Calu3 (cell line): ENCODE measurements at regions not wholly inside any gene's neighbourhood (a gene's known extent, or its start where the extent isn't known, plus 50 kb on each side); places are given as distances from the start of the nearest gene placed in this dataset.

Experiments
- BruUV-seq: library from RNA; stranded (reverse); fragments of 400-500 nt; replicated peaks from 2 replicates; lab custom pipeline; 2021; lab: Mats Ljungman, UMichigan
- CTCF ChIA-PET: fragments of 300-600 bp; sonication (Branson Sonifier 250); formaldehyde crosslinking; loops from one replicate; lab custom pipeline; 2022; ENCODE audit warnings: antibody characterized with exemption; lab: Charles Lee
- DNase-seq: peaks from one replicate; pipeline ENCODE4 v3.0.0; 2022
- H3K27ac Mint-ChIP-seq: one replicate; pipeline ENCODE4 v1.8.0; 2022; ENCODE audit warnings: mixed read lengths; ENCODE audit not compliant: unreplicated experiment
- H3K27me3 Mint-ChIP-seq: one replicate; pipeline ENCODE4 v1.8.0; 2022; ENCODE audit warnings: mixed read lengths; ENCODE audit not compliant: unreplicated experiment
- H3K36me3 Mint-ChIP-seq: one replicate; pipeline ENCODE4 v1.8.0; 2022; ENCODE audit warnings: mild to moderate bottlenecking, moderate library complexity, mixed read lengths; ENCODE audit not compliant: insufficient read depth, unreplicated experiment
- H3K4me1 Mint-ChIP-seq: one replicate; pipeline ENCODE4 v1.8.0; 2022; ENCODE audit warnings: mild to moderate bottlenecking, low read depth, mixed read lengths; ENCODE audit not compliant: unreplicated experiment
- H3K4me3 Mint-ChIP-seq: one replicate; pipeline ENCODE4 v1.8.0; 2022; ENCODE audit warnings: mild to moderate bottlenecking, low read depth, moderate library complexity, mixed read lengths; ENCODE audit not compliant: unreplicated experiment
- H3K9me3 Mint-ChIP-seq: one replicate; pipeline ENCODE4 v1.8.0; 2022; ENCODE audit warnings: low read depth, mixed read lengths; ENCODE audit not compliant: unreplicated experiment
- intact Hi-C: fragments of 100-400 bp; cut with micrococcal nuclease; formaldehyde crosslinking; loops from one replicate; pipeline ENCODE4 v1.10.0; 2022; ENCODE audit not compliant: unreplicated experiment
- TF ChIP-seq, protein P1 (sequence below): fragments of 200-600 bp; IDR thresholded peaks from one replicate; pipeline ENCODE4 v1.8.0; 2022; ENCODE audit warnings: antibody characterized with exemption; ENCODE audit not compliant: unreplicated experiment

DNA sequence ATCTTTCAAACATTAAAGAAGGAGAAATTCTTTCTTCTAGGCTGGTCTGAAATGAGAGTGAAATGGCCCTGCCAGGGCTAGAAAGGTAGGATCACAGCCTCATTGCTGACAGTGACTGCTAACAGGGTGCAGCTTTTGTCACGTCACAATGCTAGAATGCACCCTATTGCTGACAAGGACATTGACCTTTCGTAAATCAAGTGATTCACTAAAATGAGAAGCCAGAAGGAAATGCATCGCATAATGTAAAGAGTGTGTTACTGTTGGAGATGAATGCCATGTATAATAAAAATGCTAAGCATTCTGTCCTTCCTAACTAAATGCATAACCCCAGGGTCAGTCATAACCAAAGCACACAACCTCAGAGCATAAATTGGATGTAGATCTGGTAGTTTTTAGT lies 732.9 kb downstream of the TDRD15 start:
- Mint-ChIP-seq H3K36me3 (no peaks in the 10 kb centered on the region), H3K4me1 (no peaks in the 10 kb centered on the region), H3K9me3 (peaks cover 18% of the 10 kb centered on the region), H3K27ac (no peak overlapping the region), H3K27me3 (no peaks in the 10 kb centered on the region), H3K4me3 (no peak overlapping the region)
- CTCF ChIA-PET, result interaction anchor here (0.6 kb wide), 1 partner anchor 1298 kb away, joined by 4 read pairs; no protein-coding TSS in a partner anchor
- TF ChIP-seq, protein P1, sequence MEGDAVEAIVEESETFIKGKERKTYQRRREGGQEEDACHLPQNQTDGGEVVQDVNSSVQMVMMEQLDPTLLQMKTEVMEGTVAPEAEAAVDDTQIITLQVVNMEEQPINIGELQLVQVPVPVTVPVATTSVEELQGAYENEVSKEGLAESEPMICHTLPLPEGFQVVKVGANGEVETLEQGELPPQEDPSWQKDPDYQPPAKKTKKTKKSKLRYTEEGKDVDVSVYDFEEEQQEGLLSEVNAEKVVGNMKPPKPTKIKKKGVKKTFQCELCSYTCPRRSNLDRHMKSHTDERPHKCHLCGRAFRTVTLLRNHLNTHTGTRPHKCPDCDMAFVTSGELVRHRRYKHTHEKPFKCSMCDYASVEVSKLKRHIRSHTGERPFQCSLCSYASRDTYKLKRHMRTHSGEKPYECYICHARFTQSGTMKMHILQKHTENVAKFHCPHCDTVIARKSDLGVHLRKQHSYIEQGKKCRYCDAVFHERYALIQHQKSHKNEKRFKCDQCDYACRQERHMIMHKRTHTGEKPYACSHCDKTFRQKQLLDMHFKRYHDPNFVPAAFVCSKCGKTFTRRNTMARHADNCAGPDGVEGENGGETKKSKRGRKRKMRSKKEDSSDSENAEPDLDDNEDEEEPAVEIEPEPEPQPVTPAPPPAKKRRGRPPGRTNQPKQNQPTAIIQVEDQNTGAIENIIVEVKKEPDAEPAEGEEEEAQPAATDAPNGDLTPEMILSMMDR, result no peak
- BruUV-seq, result no TSS peak
- DNase-seq, result no peak
- intact Hi-C loops, result no loop called here

- Mint-ChIP-seq H3K4me3 (no peak overlapping the region), H3K4me1 (no peaks in the 10 kb centered on the region), H3K27ac (no peak overlapping the region), H3K9me3 (peaks cover 31% of the 10 kb centered on the region), H3K27me3 (no peaks in the 10 kb centered on the region), H3K36me3 (no peaks in the 10 kb centered on the region)
- no TSS peak for BruUV-seq
- no peak for DNase-seq
- intact Hi-C loops, result no loop called here
- CTCF ChIA-PET, result no interaction called here
- TF ChIP-seq, protein P1, result no peak
These were observed 737.1 kb downstream of the TDRD15 start for GRCh38 chr2:21860907-21861306.

- TF ChIP-seq, protein P1, result no peak
- Mint-ChIP-seq H3K4me1 (no peaks in the 10 kb centered on the region), H3K9me3 (peaks cover 22% of the 10 kb centered on the region), H3K27me3 (no peaks in the 10 kb centered on the region), H3K27ac (no peak overlapping the region), H3K4me3 (no peak overlapping the region), H3K36me3 (no peaks in the 10 kb centered on the region)
- CTCF ChIA-PET, result interaction anchor here (0.7 kb wide), 1 partner anchor 9 kb away, joined by 4 read pairs; no protein-coding TSS in a partner anchor
- no peak for DNase-seq
- intact Hi-C loops, result no loop called here
- no TSS peak for BruUV-seq
These were observed 742.5 kb downstream of the TDRD15 start for GRCh38 chr2:21866316-21866715.

DNA sequence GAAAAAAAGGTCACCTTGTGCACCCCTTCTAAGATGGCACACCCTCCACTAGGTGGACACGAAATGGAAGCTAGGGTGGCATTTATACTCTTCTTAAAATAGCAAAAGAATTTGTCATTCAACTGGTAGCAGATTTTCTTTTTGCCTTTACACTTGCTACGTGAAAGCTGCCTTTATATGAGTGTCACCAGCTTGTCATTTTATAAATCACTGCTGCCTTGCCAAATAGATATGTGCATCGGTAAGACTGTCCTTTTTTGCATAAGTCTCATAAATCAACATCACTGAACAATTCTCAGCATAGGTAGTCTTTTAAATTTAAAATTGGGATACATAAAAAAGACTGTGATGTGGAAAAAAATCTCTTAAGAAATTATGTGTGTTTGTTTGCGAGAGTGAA lies 764.1 kb downstream of the TDRD15 start:
- TF ChIP-seq, protein P1, result no peak
- no TSS peak for BruUV-seq
- H3K27ac Mint-ChIP-seq, result no peak overlapping the region
- intact Hi-C loops, result no loop called here
- no peak overlapping the region for H3K4me3 Mint-ChIP-seq
- no peaks in the 10 kb centered on the region for H3K36me3 Mint-ChIP-seq
- H3K27me3 Mint-ChIP-seq, result no peaks in the 10 kb centered on the region
- CTCF ChIA-PET, result no interaction called here
- no peaks in the 10 kb centered on the region for H3K4me1 Mint-ChIP-seq
- no peak for DNase-seq
- H3K9me3 Mint-ChIP-seq, result peaks cover 13% of the 10 kb centered on the region
